SHP77 (cell line): ENCODE measurements at regions not wholly inside any gene's neighbourhood (a gene's known extent, or its start where the extent isn't known, plus 50 kb on each side); places are given as distances from the start of the nearest gene placed in this dataset.

Experiments
- DNase-seq, 2 experiments: peaks; one replicate each; lab custom pipeline; 2025; lab: John Stamatoyannopoulos, UW

- DNase-seq, result no peak
These were observed 524.3 kb downstream of the MTRR start for GRCh38 chr5:8393240-8393639.

GRCh38 chr5:8394965-8395364, 526.0 kb downstream of the MTRR start:
- no peak for DNase-seq

- DNase-seq, result no peak
These were observed 527.3 kb downstream of the MTRR start for GRCh38 chr5:8396246-8396645.

- DNase-seq, result no peak
These were observed 527.8 kb downstream of the MTRR start for GRCh38 chr5:8396756-8397155.

GRCh38 chr5:8399471-8399870, 530.5 kb downstream of the MTRR start:
- no peak for DNase-seq

GRCh38 chr5:8408258-8408657, 539.3 kb downstream of the MTRR start:
- no peak for DNase-seq

- no peak for DNase-seq
These were observed 541.7 kb downstream of the MTRR start for GRCh38 chr5:8410618-8411017.

GRCh38 chr5:8413975-8414374, 545.0 kb downstream of the MTRR start:
- no peak for DNase-seq

GRCh38 chr5:8417316-8418048, 548.5 kb downstream of the MTRR start:
- DNase-seq, result no peak

- no peak for DNase-seq
These were observed 549.1 kb downstream of the MTRR start for GRCh38 chr5:8418049-8418426.

- DNase-seq, result no peak
These were observed 561.1 kb downstream of the MTRR start for GRCh38 chr5:8429778-8430758.

- DNase-seq, result no peak
These were observed 565.6 kb downstream of the MTRR start for GRCh38 chr5:8434501-8434900.

- no peak for DNase-seq
These were observed 568.0 kb downstream of the MTRR start for GRCh38 chr5:8436924-8437323.

- no peak for DNase-seq
These were observed 576.2 kb downstream of the MTRR start for GRCh38 chr5:8445139-8445538.

- DNase-seq, result no peak
These were observed 577.2 kb downstream of the MTRR start for GRCh38 chr5:8446179-8446578.

- no peak for DNase-seq
These were observed 587.9 kb downstream of the MTRR start for GRCh38 chr5:8456846-8457186.

GRCh38 chr5:8457187-8458037, 588.5 kb downstream of the MTRR start:
- peak; percentile 99 for DNase-seq

- DNase-seq, result peak in 1 of 2 experiments; percentile 59
These were observed 589.1 kb downstream of the MTRR start for GRCh38 chr5:8458038-8458383.

- no peak for DNase-seq
These were observed 592.6 kb downstream of the MTRR start for GRCh38 chr5:8461543-8461942.

GRCh38 chr5:8462565-8462964, 593.6 kb downstream of the MTRR start:
- DNase-seq, result no peak

GRCh38 chr5:8470489-8470888, 601.5 kb downstream of the MTRR start:
- DNase-seq, result no peak

GRCh38 chr5:8471581-8471980, 602.6 kb downstream of the MTRR start:
- no peak for DNase-seq
